Peyer's patch (tissue), 4 donors: ENCODE measurements at regions not wholly inside any gene's neighbourhood (a gene's known extent, or its start where the extent isn't known, plus 50 kb on each side); places are given as distances from the start of the nearest gene placed in this dataset.

Experiments
- POLR2A ChIP-seq, 2 donors: fragments of 450-650 bp; IDR thresholded peaks; one replicate each; pipeline ENCODE4 v1.5.1; 2017; ENCODE audit warnings: antibody characterized with exemption in 2 of 2, mild to moderate bottlenecking in 2 of 2, moderate library complexity in 2 of 2
- TF ChIP-seq, protein P1 (sequence below), 6 experiments: fragments of 450-650 bp in 4 of 6; fragments of 200-600 bp in 2 of 6; sonication (generic) in 1 of 6; IDR thresholded peaks; one replicate each; pipeline ENCODE4 v1.5.1; 2017 to 2019; ENCODE audit warnings: antibody characterized with exemption in 6 of 6, mild to moderate bottlenecking in 3 of 6, moderate library complexity in 1 of 6

DNA sequence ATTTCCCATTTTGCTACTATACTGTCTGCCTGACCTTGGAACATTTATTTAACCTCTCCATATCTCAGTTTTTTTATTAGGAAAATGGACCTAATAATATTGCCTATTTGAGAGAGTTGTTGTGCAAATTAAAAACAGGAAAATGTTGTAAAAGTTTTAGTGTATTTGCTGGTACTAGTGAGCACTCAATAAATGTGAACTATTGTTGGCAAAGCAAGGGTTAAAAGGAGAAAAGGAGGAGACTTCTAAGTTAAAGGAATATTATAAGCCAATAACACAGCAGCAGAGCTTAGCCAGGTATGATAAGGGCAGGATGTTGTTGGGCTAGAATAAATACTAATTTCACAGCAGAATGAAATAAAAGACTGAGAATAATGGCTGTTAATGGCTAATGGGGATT lies 211.9 kb upstream of the FUT9 start:
- TF ChIP-seq, protein P1, sequence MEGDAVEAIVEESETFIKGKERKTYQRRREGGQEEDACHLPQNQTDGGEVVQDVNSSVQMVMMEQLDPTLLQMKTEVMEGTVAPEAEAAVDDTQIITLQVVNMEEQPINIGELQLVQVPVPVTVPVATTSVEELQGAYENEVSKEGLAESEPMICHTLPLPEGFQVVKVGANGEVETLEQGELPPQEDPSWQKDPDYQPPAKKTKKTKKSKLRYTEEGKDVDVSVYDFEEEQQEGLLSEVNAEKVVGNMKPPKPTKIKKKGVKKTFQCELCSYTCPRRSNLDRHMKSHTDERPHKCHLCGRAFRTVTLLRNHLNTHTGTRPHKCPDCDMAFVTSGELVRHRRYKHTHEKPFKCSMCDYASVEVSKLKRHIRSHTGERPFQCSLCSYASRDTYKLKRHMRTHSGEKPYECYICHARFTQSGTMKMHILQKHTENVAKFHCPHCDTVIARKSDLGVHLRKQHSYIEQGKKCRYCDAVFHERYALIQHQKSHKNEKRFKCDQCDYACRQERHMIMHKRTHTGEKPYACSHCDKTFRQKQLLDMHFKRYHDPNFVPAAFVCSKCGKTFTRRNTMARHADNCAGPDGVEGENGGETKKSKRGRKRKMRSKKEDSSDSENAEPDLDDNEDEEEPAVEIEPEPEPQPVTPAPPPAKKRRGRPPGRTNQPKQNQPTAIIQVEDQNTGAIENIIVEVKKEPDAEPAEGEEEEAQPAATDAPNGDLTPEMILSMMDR (IDR thresholded peaks at IDR 0.05), result no peak
- TF ChIP-seq POLR2A (IDR thresholded peaks at IDR 0.05), result no peak
